GM21526 (cell line): ENCODE measurements at regions not wholly inside any gene's neighbourhood (a gene's known extent, or its start where the extent isn't known, plus 50 kb on each side); places are given as distances from the start of the nearest gene placed in this dataset.
A peak's percentile ranks its signal among the peaks of the same experiment; 100 is the strongest.
"Not testable (repeated sequence)": the region's sequence is repeated elsewhere in the genome, so short reads cannot be mapped to it uniquely, and the experiment has no call there.

Experiments used
- ATAC-seq: cut with Tn5 transposase; IDR thresholded peaks from one replicate; pipeline ENCODE4 v1.9.1; 2021; ENCODE audit warnings: moderate library complexity; ENCODE audit not compliant: unreplicated experiment, low FRiP score

DNA sequence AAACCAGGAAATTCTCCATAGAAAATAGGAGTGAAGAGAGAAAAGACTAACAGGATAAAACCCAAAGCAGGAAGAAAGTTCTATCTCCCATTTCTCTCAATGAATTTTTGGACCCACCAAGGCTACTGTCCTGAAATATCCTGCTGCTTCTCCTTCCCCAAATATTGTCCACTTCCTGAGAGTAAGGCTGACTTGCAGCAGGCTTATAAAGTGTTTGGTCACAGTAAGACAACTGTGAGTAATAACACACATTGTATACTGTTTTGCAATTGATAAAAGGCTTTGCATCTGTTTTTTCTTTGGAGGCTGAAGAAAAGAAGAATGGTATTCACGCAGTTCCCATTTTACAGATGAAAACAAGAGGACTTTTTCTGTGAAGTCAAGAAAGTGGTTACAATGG is 52.8 kb downstream of the FOXD4L6 start:
- ATAC-seq, result not testable (repeated sequence)

DNA sequence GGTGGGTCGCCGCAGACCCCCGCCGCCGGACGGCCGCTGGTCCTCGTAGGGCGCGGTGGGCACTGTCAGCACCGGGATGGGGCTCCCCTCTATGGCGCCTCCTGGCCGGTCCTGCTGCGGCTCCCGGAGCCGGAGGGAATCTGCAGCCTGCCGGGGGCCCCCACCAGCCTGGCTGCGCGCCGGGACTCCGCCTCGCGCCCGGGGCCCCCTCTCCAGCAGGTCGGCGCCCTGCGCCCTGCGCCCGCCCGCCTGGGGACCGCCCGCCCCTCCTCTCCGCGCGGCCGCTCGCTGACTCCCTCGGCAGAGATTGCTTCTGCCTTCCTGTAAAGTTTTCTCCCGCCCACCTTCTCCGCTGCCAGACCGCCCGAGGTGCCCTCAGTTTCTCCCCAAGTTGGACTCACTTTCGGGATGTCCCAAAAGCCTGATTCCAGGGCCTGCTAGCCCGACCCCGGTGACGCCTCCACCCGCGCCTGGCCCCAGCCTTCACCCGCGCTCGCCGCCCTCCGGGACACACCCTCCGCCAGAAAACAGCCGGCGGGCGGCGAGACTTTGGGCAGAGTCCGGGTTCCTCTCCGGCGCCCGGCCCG is 54.0 kb downstream of the FOXD4L6 start:
- ATAC-seq, result peak; percentile 65

DNA sequence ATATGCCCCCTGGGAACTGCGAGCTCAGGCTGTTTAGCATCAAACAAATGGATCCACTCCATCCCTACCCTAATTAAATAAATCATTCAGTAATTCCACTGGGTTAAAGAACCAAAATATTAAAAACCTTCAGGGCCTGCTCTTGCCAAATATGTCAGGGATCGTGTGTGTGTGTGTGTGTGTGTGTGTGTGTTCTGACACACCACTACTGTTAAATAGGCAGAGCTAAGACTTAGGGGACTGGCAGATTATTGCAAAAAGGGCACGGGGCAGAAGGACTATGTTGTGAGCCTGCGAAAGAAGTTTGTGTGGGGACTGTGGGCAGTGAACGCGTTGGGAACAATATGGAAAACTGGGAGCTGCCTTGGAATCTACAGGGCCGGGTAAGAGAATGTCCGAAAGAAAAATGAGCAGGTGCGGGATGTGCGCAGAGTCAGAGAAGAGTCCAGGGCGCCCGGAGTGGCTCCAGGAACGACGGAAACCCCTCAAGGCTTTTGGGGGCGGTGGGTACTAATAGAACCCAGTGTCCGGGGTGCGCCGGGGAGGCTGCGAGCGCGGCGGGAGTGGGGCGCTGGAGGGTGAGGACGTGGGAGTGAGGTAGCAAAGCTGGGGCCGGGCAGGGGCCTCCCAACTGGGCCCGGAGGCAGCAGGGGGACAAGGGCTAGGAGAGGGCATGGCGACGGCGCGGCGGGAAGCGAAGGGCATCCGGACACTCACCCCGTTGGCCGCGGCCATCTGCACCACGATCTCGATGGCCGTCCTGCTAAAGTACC is 54.8 kb downstream of the FOXD4L6 start:
- peak; percentile 11 for ATAC-seq

DNA sequence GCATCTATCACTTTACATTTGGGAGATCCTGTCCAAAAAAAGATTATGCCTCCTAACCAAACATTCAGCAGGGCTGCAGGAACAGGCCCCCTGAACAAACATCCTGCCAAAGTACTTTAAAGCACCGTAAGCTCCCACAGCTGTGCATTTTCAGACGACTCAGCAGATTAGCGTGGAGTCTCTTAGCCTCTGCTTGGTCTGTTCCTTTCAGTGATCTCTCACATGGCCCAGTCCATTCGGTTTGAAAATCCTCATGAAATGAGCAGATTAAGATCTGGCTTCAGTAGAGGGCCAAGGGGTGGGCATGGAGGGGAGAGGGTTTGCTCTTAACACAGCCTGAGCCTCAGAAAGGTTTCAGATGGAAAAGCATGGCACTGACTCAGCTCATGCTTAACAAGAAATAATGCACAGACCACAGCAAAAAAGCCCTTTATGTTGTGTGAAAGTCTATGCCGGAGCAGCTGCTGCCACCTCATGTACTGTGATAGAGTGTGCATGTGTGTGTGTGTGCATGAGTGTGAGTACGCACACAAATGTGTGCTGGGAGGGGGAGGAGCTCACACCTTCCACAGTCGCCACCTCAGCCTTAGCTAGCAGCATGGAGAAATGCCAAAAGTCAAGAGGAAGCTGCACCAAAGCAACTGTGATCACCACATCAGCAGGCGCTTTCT is 64.2 kb downstream of the FOXD4L6 start:
- not testable (repeated sequence) for ATAC-seq

DNA sequence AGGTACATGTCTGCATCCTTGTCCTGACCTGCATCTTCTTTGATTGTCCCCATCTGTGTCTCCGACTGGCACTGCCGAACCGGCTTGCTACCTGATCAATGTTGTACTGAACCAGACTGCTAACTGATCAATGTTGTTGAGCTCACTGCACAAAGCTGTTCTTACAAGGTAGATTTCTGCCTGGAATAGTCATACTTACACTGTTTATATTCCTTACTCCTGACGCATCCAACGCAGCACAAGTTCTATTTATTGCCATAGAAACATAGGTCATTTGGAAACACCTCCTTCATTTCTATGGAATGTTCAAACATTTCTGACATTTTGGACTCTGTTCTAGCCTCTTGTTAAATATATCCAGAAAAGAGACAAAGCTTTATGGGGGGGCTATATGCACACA is 65.2 kb downstream of the FOXD4L6 start:
- not testable (repeated sequence) for ATAC-seq

DNA sequence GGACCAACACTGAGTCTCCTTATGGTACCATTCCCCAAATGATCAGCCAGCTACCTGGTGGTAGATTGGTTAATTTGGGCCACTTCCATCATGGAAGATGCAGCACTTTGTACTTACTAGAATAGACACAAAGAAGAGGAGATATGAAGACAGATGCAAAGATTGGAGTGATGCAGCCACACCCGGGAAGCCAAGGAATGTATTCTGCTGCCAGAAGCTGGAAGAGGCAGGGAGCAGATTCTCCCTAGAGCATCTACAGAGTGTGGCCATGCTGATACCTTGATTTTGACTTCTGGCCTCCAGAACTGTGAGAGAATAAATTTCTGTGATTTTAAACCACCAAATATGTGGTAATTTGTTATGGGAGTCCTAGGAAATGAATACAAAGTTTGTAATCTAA is 68.9 kb downstream of the FOXD4L6 start:
- not testable (repeated sequence) for ATAC-seq

DNA sequence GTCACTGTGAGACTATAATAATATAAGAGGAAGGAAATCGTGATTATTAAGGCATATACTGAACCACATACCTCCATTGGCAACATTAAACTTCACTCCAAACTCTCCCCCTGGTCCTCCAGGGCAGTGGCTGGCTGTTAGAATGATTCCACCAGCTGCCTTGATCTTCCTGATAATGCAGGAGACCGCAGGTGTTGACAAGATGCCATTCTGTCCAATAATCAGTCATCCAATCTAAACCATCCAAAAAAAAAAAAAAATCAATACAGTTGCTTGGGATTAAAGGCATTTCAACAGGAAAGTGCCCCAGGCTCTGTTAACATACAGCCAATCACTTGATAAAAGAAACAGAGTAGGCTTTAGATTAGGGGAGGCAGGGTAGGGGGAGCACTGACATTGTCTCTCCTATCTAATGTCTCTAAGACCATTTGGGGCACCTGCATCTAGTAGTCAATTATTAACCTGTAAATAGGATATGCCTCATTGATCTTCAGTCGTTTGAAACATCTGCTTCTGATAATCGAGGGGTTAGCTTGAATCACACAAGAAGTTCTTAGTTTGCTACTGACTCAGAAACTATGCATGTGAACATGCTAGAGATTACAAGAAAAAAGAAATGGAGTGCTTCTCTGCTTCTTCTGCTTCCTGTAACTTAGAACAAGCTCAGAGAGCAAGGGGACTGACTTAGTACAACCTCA is 74.7 kb downstream of the FOXD4L6 start:
- ATAC-seq, result not testable (repeated sequence)

DNA sequence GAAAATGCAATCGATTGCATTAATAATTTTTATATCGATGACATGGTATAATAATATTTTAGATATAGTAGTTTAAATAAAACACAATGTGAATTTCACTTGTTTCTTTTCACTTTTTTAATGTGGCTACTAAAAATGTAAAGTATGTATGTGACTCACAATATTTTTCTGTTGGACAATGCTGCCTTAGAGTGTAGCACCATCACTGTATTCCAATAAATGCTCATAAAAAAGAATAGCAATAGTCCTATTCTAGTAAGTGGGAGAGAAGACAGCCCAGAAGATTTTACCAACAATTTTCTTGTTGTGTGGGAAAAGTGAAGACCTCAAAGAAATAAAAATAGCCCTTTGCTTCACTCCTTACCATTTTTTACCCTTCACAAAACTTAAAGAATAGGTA is 79.8 kb downstream of the FOXD4L6 start:
- ATAC-seq, result not testable (repeated sequence)

DNA sequence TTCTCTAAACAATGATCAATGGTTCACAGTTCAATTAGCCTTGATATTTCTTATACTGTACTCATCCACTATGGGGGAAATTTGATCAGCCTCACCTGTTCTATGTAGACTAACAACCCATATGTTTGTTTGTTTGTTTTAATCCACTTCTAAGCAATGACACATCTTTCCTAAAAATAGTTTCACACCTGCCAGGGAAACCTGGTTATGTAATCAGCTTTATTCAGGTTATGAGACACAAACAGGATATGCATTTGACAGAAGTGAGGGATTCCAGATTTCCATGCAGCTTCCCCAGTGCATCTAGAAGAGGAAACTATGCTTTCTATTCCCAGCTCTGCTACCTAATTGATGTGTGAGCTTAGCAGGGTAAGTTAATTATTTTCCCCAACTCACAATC is 80.7 kb downstream of the FOXD4L6 start:
- not testable (repeated sequence) for ATAC-seq

DNA sequence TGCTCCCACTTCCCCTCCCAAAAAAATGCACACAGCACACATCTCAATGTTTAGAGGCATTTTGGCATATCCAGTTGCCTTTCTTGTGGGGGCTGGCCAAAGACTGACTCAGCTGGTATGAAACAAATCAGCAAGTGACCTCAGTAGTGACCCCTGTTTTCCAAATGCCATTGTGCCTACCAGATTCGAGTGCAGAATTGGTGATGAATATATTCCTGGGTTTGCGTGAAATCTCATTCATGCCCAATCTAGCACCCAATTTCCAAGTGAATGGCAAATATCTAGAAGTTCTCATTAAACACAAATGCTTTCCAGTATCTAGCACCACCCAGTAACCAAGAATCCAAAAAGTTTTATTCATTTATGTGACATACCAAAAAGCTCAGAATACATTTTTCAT is 83.6 kb downstream of the FOXD4L6 start:
- ATAC-seq, result not testable (repeated sequence)

DNA sequence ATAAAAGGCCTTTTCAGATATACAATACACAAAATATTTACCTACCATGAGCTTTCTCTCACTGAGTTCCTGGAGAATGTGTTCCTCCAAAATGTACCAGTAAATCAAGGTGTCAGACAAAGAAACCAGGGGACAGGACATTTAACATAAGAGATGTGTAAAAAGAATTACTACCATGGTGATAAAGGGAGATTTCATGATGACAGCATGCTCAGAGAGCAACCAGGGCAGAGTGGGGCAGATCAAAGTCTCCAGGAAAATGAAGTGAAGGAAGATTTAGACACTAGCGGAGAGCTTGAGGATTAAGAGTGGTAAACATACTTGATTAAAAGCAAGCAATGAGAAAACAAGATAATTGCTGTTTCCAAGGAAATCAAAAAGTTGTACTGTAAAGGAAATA is 85.0 kb downstream of the FOXD4L6 start:
- ATAC-seq, result not testable (repeated sequence)

DNA sequence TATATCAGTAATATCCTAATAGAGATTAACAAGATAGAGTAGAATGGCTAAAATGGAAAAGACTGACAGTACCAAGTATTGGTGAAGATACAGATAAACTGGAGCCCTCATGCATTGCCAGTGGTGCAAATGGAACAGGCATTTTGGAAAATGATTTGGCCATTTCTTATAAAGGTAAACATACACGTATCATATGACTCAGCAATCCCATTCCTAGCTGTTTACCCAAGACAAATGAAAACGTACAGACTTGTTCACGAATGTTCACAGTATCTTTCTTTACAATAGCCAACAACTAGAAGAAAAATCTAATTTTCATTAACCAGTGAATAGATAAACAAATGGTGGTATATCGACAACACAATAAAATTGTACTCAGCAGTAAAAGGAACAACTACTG is 86.4 kb downstream of the FOXD4L6 start:
- not testable (repeated sequence) for ATAC-seq

DNA sequence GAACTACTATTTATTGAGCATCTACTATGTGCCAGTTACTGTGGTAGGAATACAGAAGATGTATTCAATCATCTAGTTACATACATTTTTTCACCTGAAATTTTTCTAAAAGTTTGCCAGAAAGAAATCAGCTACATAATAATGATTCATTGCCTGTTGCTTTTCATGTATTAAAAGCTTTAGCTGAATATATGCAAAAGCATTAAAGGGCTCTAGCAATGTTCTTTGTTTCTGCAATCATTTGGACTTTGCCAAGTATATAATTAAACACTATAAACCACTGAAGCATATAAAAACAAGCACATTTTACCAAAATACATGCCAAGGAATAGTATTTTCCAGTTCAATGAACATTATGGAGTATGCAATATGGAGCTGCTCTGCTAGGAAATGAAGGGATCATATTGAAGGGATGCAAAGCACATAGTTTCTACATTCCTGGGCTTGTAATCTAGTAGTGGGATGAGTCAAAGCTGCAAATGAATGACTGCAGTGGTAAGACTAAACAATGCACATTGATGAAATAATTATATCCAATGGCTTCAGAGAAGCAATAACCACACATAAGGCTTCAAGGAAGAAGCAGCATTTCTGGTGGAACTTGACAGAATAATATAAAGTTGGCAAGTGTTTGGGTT is 87.7 kb downstream of the FOXD4L6 start:
- ATAC-seq, result not testable (repeated sequence)

DNA sequence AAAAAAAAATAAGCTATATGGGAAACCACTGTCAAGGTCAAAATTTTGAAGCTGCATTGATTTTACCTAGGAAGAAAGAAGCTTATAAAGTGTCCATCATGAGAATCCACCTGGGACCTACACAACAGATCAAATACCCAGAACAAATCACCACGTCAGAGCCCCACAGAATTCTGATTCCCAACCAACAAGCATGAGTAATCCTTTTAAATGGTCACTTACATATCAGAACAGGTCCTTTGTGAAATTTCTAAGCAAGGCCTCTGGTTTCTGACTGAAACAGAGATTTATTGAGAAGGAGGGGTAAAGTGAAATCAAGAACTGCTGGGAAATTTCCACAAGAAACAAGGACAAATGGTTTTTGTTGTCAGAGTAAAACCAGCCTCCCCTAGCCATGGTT is 93.2 kb downstream of the FOXD4L6 start:
- ATAC-seq, result not testable (repeated sequence)

DNA sequence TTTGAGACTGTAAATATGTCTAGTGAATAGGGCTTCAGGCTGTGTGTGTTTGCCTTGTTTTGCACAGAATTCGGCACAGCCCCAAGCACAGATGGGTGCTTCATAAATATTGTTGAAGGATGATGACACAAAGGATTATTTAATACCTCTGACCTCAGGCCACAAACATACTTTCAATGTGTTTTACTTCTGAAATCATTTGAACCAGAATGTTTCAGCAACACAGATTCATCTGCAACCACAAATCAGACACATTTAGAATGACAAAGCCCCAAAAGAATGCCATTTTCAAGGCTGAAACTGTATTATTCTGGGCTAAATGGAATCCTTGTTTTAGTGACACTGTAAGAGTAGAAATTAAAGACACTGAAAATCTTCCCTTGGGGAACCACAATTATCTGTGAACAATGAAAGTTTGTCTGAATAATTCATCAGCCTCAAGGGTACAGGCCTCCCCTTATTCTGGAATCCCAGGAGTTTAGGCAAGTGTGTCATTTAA is 93.7 kb downstream of the FOXD4L6 start:
- ATAC-seq, result not testable (repeated sequence)

DNA sequence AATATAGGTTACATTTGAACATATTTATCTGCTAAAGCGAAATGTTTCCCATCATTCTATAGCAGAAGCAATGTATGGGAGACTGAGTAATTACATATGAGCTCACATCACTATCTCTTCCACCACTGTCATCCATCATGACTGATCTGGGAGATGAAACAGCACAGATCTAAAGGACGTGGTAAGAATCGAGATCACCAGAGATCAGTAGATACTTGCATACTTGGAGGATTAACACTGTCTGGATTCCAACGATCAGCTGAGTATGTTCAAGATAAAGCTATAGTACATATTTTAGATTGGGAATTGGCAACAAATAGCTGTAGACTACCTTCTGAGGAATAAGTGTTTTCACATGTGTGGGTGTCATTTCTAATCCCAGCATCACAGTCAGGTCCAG is 94.6 kb downstream of the FOXD4L6 start:
- ATAC-seq, result not testable (repeated sequence)

DNA sequence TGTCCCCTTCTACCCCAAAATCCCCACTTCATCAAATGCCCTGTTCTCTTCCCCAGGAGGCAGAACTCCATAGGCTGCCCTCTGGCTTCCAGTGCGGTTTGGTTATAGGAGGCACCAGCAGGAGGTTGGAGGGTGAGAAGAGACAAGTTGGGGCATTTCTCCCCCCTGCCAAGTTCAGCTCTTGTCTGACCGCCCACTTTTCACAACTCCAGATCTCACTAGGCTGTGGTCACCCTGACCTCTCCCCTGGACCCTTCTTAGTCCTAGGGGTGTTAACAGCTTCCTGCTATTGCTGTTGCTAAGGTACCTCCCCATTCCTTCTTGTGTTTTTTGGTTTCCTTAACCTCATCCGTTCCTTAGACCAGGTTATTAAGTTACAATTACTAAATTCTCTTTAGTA is 95.1 kb downstream of the FOXD4L6 start:
- ATAC-seq, result not testable (repeated sequence)

DNA sequence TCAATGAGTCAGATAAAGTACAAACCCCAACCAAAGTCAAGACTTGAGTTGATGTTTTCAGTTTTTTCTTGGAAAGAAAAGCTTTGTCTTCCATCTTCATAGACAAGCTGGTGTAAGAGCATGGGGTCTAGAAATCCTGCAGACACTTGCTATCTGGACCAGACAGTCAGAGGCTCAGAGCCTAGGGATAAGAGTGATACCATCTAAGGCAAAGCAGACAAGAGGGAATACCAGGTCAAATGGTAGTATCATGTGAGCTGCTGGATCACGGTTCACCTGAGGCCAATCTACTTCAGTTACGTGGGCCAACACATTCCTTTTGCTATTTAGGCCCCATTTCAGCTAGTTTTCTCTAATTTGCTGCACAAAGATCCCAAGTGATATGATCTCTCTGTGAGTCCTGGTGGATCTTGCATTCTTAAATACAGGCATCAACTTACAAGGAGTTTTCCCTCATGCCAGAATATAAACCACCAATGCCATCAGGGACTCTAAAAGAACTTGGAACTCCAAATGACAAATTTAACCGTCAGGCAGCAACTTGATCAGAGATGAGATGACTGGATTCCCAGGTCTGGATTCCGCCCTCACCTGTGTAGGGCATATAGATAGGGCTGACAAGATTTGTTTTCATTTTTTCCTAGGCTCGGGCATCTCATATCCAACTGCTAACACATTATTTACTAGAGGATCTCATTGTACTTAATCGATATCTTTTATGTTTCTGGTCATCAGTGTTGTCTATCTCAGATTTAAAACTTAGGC is 101.4 kb downstream of the FOXD4L6 start:
- ATAC-seq, result not testable (repeated sequence)

DNA sequence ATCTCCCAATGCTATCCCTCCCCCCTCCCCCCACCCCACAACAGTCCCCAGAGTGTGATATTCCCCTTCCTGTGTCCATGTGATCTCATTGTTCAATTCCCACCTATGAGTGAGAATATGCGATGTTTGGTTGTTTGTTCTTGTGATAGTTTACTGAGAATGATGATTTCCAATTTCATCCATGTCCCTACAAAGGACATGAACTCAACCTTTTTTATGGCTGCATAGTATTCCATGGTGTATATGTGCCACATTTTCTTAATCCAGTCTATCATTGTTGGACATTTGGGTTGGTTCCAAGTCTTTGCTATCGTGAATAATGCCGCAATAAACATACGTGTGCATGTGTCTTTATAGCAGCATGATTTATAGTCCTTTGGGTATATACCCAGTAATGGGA is 106.1 kb downstream of the FOXD4L6 start:
- not testable (repeated sequence) for ATAC-seq
